SU-DHL-6 (cell line): ENCODE measurements at regions not wholly inside any gene's neighbourhood (a gene's known extent, or its start where the extent isn't known, plus 50 kb on each side); places are given as distances from the start of the nearest gene placed in this dataset.

ENCODE experiments used
- H2AFZ ChIP-seq: fragments of 200-600 bp; sonication (generic); 2 replicates; pipeline ENCODE4 v1.6.1; 2014; ENCODE audit warnings: low read depth, mild to moderate bottlenecking, moderate library complexity, mixed read lengths, antibody characterized with exemption, low read length; ENCODE audit not compliant: severe bottlenecking
- H3F3A ChIP-seq: fragments of 200-600 bp; shearing (Covaris generic); 2 replicates; pipeline ENCODE4 v1.6.0; 2016; ENCODE audit warnings: antibody characterized with exemption, mild to moderate bottlenecking; ENCODE audit not compliant: insufficient read depth
- H3K27ac ChIP-seq: fragments of 200-600 bp; sonication (generic); 2 replicates; pipeline ENCODE4 v1.5.1; 2016; ENCODE audit warnings: low read depth, mild to moderate bottlenecking, low read length, moderate library complexity, mixed read lengths
- H3K27me3 ChIP-seq: fragments of 200-600 bp; sonication (generic), shearing (Covaris generic); 2 replicates; pipeline ENCODE4 v1.6.0; 2014; ENCODE audit warnings: mild to moderate bottlenecking, low read length
- H3K36me3 ChIP-seq: fragments of 200-600 bp; sonication (generic); 2 replicates; pipeline ENCODE4 v1.6.1; 2014; ENCODE audit warnings: mild to moderate bottlenecking, low read length, mixed read lengths
- H3K4me2 ChIP-seq: fragments of 300-600, 200-600 bp; shearing (Covaris generic), sonication (generic); 2 replicates; pipeline ENCODE4 v1.6.0; 2014; ENCODE audit warnings: low read length, low read depth, mild to moderate bottlenecking; ENCODE audit not compliant: poor library complexity, severe bottlenecking
- H3K4me3 ChIP-seq: fragments of 200-600 bp; sonication (generic); 2 replicates; pipeline ENCODE4 v1.5.1; 2014; ENCODE audit warnings: antibody characterized with exemption, low read length, mild to moderate bottlenecking, mixed read lengths; ENCODE audit not compliant: insufficient read depth, poor library complexity, severe bottlenecking
- H3K79me2 ChIP-seq: fragments of 200-600 bp; sonication (generic); 2 replicates; pipeline ENCODE4 v1.6.1; 2014; ENCODE audit warnings: mild to moderate bottlenecking, low read length, moderate library complexity; ENCODE audit not compliant: insufficient read depth
- H3K9ac ChIP-seq: fragments of 200-600 bp; sonication (generic); 2 replicates; pipeline ENCODE4 v1.7.0; 2014; ENCODE audit warnings: mild to moderate bottlenecking, low read length
- H3K9me2 ChIP-seq: fragments of 200-600 bp; sonication (generic); replicated peaks from 2 replicates; pipeline ENCODE4 v1.6.1; 2014; ENCODE audit warnings: low read length; ENCODE audit not compliant: insufficient read depth
- H3K9me3 ChIP-seq: fragments of 200-600 bp; sonication (generic); 2 replicates; pipeline ENCODE4 v1.6.1; 2014; ENCODE audit warnings: low read length, mixed read lengths; ENCODE audit not compliant: insufficient read depth
- H4K20me1 ChIP-seq: fragments of 200-600 bp; sonication (generic); 2 replicates; pipeline ENCODE4 v1.6.1; 2014; ENCODE audit warnings: low read depth, mild to moderate bottlenecking, antibody characterized with exemption, low read length, moderate library complexity, mixed read lengths
- CTCF ChIP-seq: fragments of 200-600 bp; sonication (generic); IDR thresholded peaks from one replicate; pipeline ENCODE4 v1.5.1; 2017; ENCODE audit warnings: antibody characterized with exemption, mild to moderate bottlenecking, low read length, moderate library complexity; ENCODE audit not compliant: insufficient read depth, poor library complexity, severe bottlenecking
- EZH2phosphoT487 ChIP-seq: fragments of 200-600 bp; sonication (generic), shearing (Covaris generic); conservative IDR thresholded peaks from 2 replicates; pipeline ENCODE4 v1.6.1; 2018; ENCODE audit warnings: mild to moderate bottlenecking, antibody characterized with exemption, low read length, moderate library complexity, mixed read lengths

GRCh38 chr2:134141598-134142340 is 112.1 kb upstream of the MGAT5 start:
- no peaks in the 10 kb centered on the region for H3F3A ChIP-seq
- H3K79me2 ChIP-seq = peaks cover 10% of the 10 kb centered on the region
- no peaks in the 10 kb centered on the region for H3K9me2 ChIP-seq
- H3K27ac ChIP-seq = no peak overlapping the region
- no peaks in the 10 kb centered on the region for H3K9me3 ChIP-seq
- H3K36me3 ChIP-seq = no peaks in the 10 kb centered on the region
- no peak overlapping the region for H2AFZ ChIP-seq
- no peak overlapping the region for H3K4me3 ChIP-seq
- H3K4me2 ChIP-seq = no peak overlapping the region
- H4K20me1 ChIP-seq = peaks cover 6% of the 10 kb centered on the region; the same call in 1 of the 2 replicates
- H3K27me3 ChIP-seq = no peaks in the 10 kb centered on the region
- TF ChIP-seq EZH2phosphoT487 (no peak), CTCF (no peak)
- H3K9ac ChIP-seq = no peak overlapping the region

- Histone ChIP-seq H3K27me3 (no peaks in the 10 kb centered on the region), H3K36me3 (no peaks in the 10 kb centered on the region), H3K9me2 (no peaks in the 10 kb centered on the region), H3K9ac (no peak overlapping the region), H2AFZ (no peak overlapping the region), H3F3A (no peaks in the 10 kb centered on the region), H3K79me2 (peaks cover 14% of the 10 kb centered on the region), H3K4me2 (no peak overlapping the region), H3K4me3 (no peak overlapping the region), H4K20me1 (peaks cover 6% of the 10 kb centered on the region; the same call in 1 of the 2 replicates), H3K27ac (no peak overlapping the region), H3K9me3 (no peaks in the 10 kb centered on the region)
- TF ChIP-seq EZH2phosphoT487 (no peak), CTCF (no peak)
Observed at GRCh38 chr2:134142341-134142738, 111.5 kb upstream of the MGAT5 start.

- Histone ChIP-seq H3K79me2 (peaks cover 14% of the 10 kb centered on the region), H3K36me3 (no peaks in the 10 kb centered on the region), H3K27ac (no peak overlapping the region), H3K4me2 (no peak overlapping the region), H4K20me1 (peaks cover 6% of the 10 kb centered on the region; the same call in 1 of the 2 replicates), H3F3A (no peaks in the 10 kb centered on the region), H2AFZ (no peak overlapping the region), H3K27me3 (no peaks in the 10 kb centered on the region), H3K9me2 (no peaks in the 10 kb centered on the region), H3K9me3 (no peaks in the 10 kb centered on the region), H3K9ac (no peak overlapping the region), H3K4me3 (no peak overlapping the region)
- TF ChIP-seq CTCF = no peak
- TF ChIP-seq EZH2phosphoT487 = no peak
Observed at GRCh38 chr2:134142903-134143302, 111.0 kb upstream of the MGAT5 start.
